SK-N-DZ (cell line): ENCODE measurements at regions not wholly inside any gene's neighbourhood (a gene's known extent, or its start where the extent isn't known, plus 50 kb on each side); places are given as distances from the start of the nearest gene placed in this dataset.
"Not testable (repeated sequence)": the region's sequence is repeated elsewhere in the genome, so short reads cannot be mapped to it uniquely, and the experiment has no call there.

Source experiments
- DNase-seq: peaks from one replicate; pipeline ENCODE4 v3.0.0-alpha.2; 2015; ENCODE audit warnings: low spot score
- small RNA-seq, 2 experiments: library from RNA; depleted of rRNA; stranded (forward); fragments of <200 nt; gene quantifications; one replicate each; pipeline ENCODE3, GENCODE V24; 2014

GRCh38 chr13:46466074-46466473 lies 79.0 kb upstream of the RUBCNL start:
- not testable (repeated sequence) for DNase-seq

GRCh38 chr13:46463719-46464118 lies 76.7 kb upstream of the RUBCNL start:
- DNase-seq = no peak

DNA sequence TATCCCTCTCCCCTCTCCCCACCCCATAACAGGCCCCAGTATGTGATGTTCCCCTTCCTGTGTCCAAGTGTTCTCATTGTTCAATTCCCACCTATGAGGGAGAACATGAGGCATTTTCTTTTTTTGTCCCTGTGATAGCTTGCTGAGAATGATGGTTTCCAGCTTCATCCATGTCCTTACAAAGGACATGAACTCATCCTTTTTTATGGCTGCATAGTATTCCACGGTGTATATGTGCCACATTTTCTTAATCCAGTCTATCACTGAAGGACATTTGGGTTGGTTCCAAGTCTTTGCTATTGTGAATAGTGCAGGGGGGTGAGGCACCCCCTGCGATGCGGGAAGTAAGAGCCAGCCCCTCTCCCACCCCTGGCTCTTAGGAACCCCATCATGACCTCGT lies 73.2 kb upstream of the RUBCNL start:
- not testable (repeated sequence) for DNase-seq

DNA sequence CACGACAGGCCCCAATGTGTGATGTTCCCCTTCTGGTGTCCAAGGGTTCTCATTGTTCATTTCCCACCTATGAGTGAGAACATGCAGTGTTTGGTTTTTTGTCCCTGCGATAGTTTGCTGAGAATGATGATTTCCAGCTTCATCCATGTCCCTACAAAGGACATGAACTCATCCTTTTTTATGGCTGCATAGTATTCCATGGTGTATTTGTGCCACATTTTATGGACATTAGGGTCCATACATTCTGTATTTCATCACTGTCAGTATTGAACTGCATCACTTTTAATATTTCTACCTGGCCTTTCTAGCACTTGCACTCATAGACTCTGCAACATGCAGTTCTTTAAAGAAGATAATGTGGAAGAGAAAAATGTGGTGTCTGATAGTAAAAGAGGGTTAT lies 70.2 kb upstream of the RUBCNL start:
- DNase-seq = not testable (repeated sequence)

DNA sequence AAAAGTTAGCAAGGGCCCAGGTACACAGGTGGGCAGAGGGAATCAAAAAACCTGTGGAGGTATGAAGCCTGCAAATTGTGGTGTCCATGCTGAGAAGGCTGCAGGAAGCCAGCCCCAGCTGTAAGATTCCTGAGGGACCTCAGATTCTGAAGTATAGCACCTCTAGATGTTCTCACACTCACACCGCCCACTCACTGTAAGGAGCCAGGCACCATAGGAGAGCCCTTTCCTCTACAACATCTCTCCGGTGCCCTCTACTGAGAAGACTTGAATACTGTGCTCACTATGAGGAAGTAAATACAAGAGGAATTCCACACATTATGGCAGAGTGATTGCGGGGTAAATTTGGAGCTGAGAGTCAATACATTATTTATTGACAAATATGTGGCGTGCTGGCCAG lies 68.9 kb upstream of the RUBCNL start:
- not testable (repeated sequence) for DNase-seq

GRCh38 chr13:46451145-46451544 lies 64.1 kb upstream of the RUBCNL start:
- DNase-seq = not testable (repeated sequence)

- not testable (repeated sequence) for DNase-seq
These were observed 62.9 kb upstream of the RUBCNL start for GRCh38 chr13:46449949-46450348.

DNA sequence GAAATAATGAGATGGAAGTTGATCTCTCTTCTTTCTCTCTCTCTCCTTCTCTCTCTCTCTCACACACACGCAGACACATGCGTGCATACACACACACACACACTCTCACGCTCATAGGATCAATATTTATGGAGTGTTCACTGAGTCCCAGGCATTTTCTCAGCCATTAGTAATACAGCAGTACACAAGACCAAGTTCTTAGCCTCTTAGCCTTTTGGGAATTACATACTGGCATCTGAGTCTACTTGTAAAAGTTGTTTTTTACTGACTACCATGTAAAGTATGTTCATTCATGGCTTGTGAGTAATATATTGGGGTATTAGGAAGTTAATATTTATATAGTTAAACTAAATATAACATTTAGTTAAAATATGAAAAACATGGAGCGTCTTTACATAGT lies 61.1 kb upstream of the RUBCNL start:
- DNase-seq = not testable (repeated sequence)

DNA sequence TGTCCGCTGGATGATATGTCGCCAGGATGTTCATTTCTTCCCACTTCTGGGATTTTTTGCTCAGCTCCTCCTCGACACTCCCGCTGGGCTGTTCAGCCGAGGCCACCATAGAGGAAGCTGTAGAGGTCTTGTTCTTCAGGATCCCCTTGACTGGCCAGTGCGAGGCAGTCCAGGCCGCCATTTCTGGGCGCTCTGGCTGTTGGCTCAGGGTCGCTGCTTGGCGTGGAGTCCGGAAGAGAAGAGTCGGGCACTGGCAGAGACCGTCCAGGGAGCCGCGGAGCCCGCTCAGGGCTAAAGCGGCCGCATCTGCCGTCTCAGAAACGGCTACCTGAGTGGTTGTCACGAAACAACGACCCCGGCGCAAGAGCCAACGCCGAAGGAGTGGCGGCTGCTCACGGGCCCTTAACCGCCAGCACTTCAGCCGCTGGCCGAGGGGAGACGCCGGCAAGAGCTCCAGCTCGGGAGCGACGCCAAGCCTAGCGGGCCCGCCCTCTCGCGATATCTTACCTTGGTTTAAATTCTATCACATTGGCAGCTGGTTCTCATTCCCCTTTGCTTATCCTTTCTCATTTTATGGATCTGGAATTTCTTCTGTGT lies 50.9 kb upstream of the RUBCNL start:
- DNase-seq = not testable (repeated sequence)

Small RNAs in the stretch of these regions (small RNA-seq; reads per million reads assigned to genes)
- 0 reads per million in 2 experiments for gene COX17P1
